SK-N-MC (cell line): ENCODE measurements at regions not wholly inside any gene's neighbourhood (a gene's known extent, or its start where the extent isn't known, plus 50 kb on each side); places are given as distances from the start of the nearest gene placed in this dataset.

Source experiments
- EZH2 ChIP-seq: fragments of 200-600 bp; sonication (generic); IDR thresholded peaks from one replicate; pipeline ENCODE4 v1.6.1; 2017; ENCODE audit warnings: antibody characterized with exemption
- POLR2AphosphoS5 ChIP-seq: IDR thresholded peaks from 2 replicates; pipeline ENCODE4 v1.6.1; 2012; ENCODE audit warnings: mild to moderate bottlenecking, low read depth, low read length, borderline replicate concordance

- no peak for TF ChIP-seq EZH2
- no peak for TF ChIP-seq POLR2AphosphoS5
These were observed 1629.5 kb downstream of the OTOL1 start for GRCh38 chr3:163126115-163126514.
